Lower leg skin (tissue), 4 donors: ENCODE measurements at regions not wholly inside any gene's neighbourhood (a gene's known extent, or its start where the extent isn't known, plus 50 kb on each side); places are given as distances from the start of the nearest gene placed in this dataset.

Experiments
- DNase-seq, 2 donors: peaks; one replicate each; pipeline ENCODE4 v3.0.0-alpha.2; 2019; ENCODE audit warnings: low spot score in 2 of 2
- H3K4me3 ChIP-seq: fragments of 200-600 bp; sonication (generic); 2 replicates; pipeline ENCODE4 v1.5.1; 2017; ENCODE audit warnings: mild to moderate bottlenecking, low read depth; ENCODE audit not compliant: poor library complexity, severe bottlenecking
- POLR2A ChIP-seq, 2 donors: fragments of 450-650 bp; IDR thresholded peaks; one replicate each; pipeline ENCODE4 v1.6.1; 2016 to 2017; ENCODE audit warnings: antibody characterized with exemption in 2 of 2, mild to moderate bottlenecking in 1 of 2, moderate library complexity in 1 of 2
- WGBS, 2 donors: methylation state at CpG; one replicate each; pipeline ENCODE4 v1.1.5; 2018; 5-methylcytosine and 5-hydroxymethylcytosine counted together
- intact Hi-C: fragments of 100-400 bp; cut with DNase I; formaldehyde crosslinking; loops from one replicate; pipeline ENCODE4 v1.15.0; 2023; ENCODE audit warnings: low total_unique reads
- TF ChIP-seq, protein P1 (sequence below), 3 donors: fragments of 450-650 bp; IDR thresholded peaks; one replicate each; pipeline ENCODE4 v1.5.1; 2016; ENCODE audit warnings: antibody characterized with exemption in 3 of 3, mild to moderate bottlenecking in 3 of 3, moderate library complexity in 2 of 3

DNA sequence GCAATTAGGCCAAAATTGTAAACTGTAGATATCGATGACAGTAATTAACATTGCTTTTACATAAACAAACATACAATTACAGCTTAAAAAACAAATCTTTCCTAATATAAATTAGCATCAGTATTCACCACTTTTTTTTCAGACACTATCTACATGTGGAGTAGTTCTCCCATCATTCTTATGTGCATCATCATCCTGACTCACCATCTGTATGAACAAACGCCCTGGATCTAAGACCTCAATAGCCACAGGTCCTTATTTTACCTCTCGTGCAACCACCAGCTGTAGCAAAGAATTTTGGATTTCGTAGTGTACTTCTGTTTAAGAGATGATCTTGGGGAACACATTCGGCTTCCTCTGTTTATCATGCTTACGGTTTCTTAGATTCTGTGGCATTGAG lies 551.9 kb upstream of the KIRREL3 start:
- no peak overlapping the region for H3K4me3 ChIP-seq
- no peak for DNase-seq
- no peak for TF ChIP-seq POLR2A (IDR thresholded peaks at IDR 0.05)
- TF ChIP-seq, protein P1, sequence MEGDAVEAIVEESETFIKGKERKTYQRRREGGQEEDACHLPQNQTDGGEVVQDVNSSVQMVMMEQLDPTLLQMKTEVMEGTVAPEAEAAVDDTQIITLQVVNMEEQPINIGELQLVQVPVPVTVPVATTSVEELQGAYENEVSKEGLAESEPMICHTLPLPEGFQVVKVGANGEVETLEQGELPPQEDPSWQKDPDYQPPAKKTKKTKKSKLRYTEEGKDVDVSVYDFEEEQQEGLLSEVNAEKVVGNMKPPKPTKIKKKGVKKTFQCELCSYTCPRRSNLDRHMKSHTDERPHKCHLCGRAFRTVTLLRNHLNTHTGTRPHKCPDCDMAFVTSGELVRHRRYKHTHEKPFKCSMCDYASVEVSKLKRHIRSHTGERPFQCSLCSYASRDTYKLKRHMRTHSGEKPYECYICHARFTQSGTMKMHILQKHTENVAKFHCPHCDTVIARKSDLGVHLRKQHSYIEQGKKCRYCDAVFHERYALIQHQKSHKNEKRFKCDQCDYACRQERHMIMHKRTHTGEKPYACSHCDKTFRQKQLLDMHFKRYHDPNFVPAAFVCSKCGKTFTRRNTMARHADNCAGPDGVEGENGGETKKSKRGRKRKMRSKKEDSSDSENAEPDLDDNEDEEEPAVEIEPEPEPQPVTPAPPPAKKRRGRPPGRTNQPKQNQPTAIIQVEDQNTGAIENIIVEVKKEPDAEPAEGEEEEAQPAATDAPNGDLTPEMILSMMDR (IDR thresholded peaks at IDR 0.05): no peak
- intact Hi-C loops: no loop called here
- 83 to 86% methylated on average over 6 of the region's 6 CpGs for WGBS, 2 donors

DNA sequence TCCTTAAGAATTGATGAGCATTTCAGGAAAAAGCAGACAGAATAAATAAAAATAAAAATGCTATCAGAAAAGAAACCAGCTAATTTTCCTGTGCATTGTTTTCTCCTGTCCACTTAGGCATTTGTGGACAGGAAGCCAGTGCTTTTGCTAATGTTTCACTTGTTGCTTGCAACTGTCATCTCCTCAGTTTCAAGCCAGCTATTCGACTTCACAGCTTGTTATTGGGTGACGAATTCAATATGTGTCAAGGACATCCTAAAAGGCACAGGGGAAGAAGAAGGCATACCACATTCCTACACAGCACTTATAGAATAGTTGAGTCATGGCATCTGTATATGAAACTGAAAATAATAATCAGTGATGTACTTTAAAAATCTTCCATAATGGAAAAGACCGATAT lies 530.6 kb upstream of the KIRREL3 start:
- no peak for DNase-seq
- no peak overlapping the region for H3K4me3 ChIP-seq
- intact Hi-C loops: no loop called here
- TF ChIP-seq, protein P1 (IDR thresholded peaks at IDR 0.05): no peak
- no peak for TF ChIP-seq POLR2A (IDR thresholded peaks at IDR 0.05)
- WGBS, 2 donors: 49% methylated on average over 3 of the region's 3 CpGs

DNA sequence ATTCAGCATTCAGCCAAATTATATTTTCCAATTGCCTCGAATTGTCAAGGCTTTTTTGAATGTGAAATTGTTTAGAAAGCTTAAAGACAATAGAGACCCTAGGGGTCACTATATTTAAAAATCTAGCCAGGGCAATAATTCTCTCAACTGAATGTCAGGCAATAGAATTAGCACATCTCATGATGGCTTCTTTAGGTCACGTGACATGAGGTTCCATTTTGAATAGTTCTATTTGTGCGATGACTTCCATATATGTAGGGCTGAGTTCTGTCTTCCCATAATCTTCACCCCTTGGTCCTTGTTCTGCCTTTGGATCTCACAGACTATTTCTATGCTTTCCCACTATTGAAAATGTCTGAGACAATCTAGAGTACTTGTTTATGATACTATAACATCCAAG lies 527.7 kb upstream of the KIRREL3 start:
- intact Hi-C loops: no loop called here
- DNase-seq: no peak
- no peak for TF ChIP-seq POLR2A (IDR thresholded peaks at IDR 0.05)
- TF ChIP-seq, protein P1 (IDR thresholded peaks at IDR 0.05): no peak
- WGBS, 2 donors: 67 to 74% methylated on average over 3 of the region's 3 CpGs
- H3K4me3 ChIP-seq: no peak overlapping the region

DNA sequence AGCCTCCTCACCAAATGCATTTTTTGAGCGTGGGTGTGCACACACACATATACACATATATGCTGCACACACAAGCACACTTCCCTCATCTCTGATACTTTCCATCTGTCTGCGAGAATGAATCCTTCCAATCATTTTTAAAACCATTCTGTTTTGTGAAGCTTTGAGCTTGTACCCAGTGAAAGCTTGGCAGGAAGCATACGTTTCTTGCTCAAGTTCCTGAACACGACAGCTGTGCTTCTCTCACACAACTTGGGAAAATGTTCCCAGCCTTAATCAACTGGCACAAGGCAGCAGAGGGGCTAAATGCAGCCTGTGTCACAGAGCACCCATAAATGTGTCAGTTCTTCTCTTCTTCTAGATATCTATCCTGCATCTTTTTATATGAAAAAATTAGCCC lies 524.0 kb upstream of the KIRREL3 start:
- intact Hi-C loops: no loop called here
- no peak overlapping the region for H3K4me3 ChIP-seq
- no peak for DNase-seq
- 35 to 36% methylated on average over 4 of the region's 4 CpGs for WGBS, 2 donors
- TF ChIP-seq POLR2A (IDR thresholded peaks at IDR 0.05): no peak
- TF ChIP-seq, protein P1 (IDR thresholded peaks at IDR 0.05): no peak

DNA sequence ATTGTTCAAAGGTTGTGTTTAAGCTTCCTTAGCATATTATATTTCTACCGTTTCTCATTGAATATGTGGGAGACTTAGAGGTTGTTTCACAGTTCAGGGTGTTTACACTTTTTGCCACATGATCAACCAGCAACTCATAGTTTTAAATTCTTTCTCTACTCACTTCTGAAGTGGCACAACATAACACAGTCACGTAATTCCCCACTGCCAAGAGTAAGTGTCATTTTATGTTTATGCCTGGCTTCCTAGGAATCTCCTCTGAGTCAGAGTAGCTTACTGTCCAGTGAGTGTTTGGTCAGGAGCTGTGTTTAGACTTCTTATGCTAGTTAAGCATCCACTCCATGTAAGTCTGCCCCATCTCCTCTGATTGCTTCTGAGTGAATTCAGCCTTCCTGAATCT lies 520.8 kb upstream of the KIRREL3 start:
- intact Hi-C loops: no loop called here
- TF ChIP-seq, protein P1 (IDR thresholded peaks at IDR 0.05): no peak
- TF ChIP-seq POLR2A (IDR thresholded peaks at IDR 0.05): no peak
- H3K4me3 ChIP-seq: no peak overlapping the region
- DNase-seq: no peak
- 76 to 81% methylated on average over 2 of the region's 2 CpGs for WGBS, 2 donors

DNA sequence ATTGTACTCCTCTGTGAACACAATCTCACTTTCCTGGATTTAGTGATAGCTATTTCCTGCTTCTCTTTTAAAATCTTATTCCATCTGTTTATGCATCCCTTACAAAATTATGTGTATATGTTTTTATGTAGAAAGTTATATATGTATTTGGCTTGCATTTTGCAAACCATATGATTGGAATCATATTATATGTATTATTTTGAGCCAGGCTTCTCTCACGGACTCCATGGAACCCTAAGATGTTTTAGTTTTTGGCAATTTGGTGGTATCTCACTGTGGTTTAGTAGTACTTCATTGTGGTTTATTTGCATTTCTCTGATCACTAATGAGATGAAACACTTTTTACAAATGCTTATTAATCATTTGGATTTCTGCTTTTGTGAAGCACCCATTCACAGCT lies 507.3 kb upstream of the KIRREL3 start:
- intact Hi-C loops: no loop called here
- TF ChIP-seq POLR2A (IDR thresholded peaks at IDR 0.05): no peak
- TF ChIP-seq, protein P1 (IDR thresholded peaks at IDR 0.05): no peak
- no peak for DNase-seq
- WGBS, 2 donors: 60 to 68% methylated on average over 1 of the region's 1 CpG
- no peak overlapping the region for H3K4me3 ChIP-seq
